ENCODE measurements at regions not wholly inside any gene's neighbourhood (a gene's known extent, or its start where the extent isn't known, plus 50 kb on each side); places are given as distances from the start of the nearest gene placed in this dataset.
"Not testable (repeated sequence)": the region's sequence is repeated elsewhere in the genome, so short reads cannot be mapped to it uniquely, and the experiment has no call there.

GRCh38 chr1:120972863-120973262 lies 83.3 kb downstream of the PPIAL4A start:
- H3K36me3 ChIP-seq (replicated peaks; ENCODE audit: insufficient read depth, low read length); H3K9me2 ChIP-seq (replicated peaks; ENCODE audit: insufficient read depth, low read length); H2AFZ ChIP-seq (ENCODE audit: low read length); H3K4me1 ChIP-seq (ENCODE audit: low read length); H3K27me3 ChIP-seq (replicated peaks; ENCODE audit: insufficient read depth, low read length); H3K9me3 ChIP-seq (replicated peaks; ENCODE audit: insufficient read depth, low read length); H3K4me3 ChIP-seq (ENCODE audit: low read length); H3K4me2 ChIP-seq (ENCODE audit: low read depth, low read length); H4K20me1 ChIP-seq (ENCODE audit: insufficient read depth, low read length); H3K27ac ChIP-seq (ENCODE audit: low read length); H3F3A ChIP-seq (ENCODE audit: insufficient read depth, low read length); H3K79me2 ChIP-seq (ENCODE audit: low read length); H3K9ac ChIP-seq (ENCODE audit: low read length); DNase-seq: not testable (repeated sequence)

- H3K9me2 ChIP-seq (replicated peaks; ENCODE audit: insufficient read depth, low read length); H3K79me2 ChIP-seq (ENCODE audit: low read length); DNase-seq; H3K4me2 ChIP-seq (ENCODE audit: low read depth, low read length); H3K4me3 ChIP-seq (ENCODE audit: low read length); H3K9ac ChIP-seq (ENCODE audit: low read length); H3K4me1 ChIP-seq (ENCODE audit: low read length); H3K9me3 ChIP-seq (replicated peaks; ENCODE audit: insufficient read depth, low read length); H3F3A ChIP-seq (ENCODE audit: insufficient read depth, low read length); H2AFZ ChIP-seq (ENCODE audit: low read length); H3K36me3 ChIP-seq (replicated peaks; ENCODE audit: insufficient read depth, low read length); H4K20me1 ChIP-seq (ENCODE audit: insufficient read depth, low read length); H3K27ac ChIP-seq (ENCODE audit: low read length); H3K27me3 ChIP-seq (replicated peaks; ENCODE audit: insufficient read depth, low read length): not testable (repeated sequence)
These were observed 84.3 kb downstream of the PPIAL4A start for GRCh38 chr1:120973836-120974235.

- not testable (repeated sequence) for H4K20me1 ChIP-seq (ENCODE audit: insufficient read depth, low read length); H3K9me2 ChIP-seq (replicated peaks; ENCODE audit: insufficient read depth, low read length); H3K4me2 ChIP-seq (ENCODE audit: low read depth, low read length); H3K4me1 ChIP-seq (ENCODE audit: low read length); H2AFZ ChIP-seq (ENCODE audit: low read length); H3K27ac ChIP-seq (ENCODE audit: low read length); H3K9me3 ChIP-seq (replicated peaks; ENCODE audit: insufficient read depth, low read length); H3K9ac ChIP-seq (ENCODE audit: low read length); H3K36me3 ChIP-seq (replicated peaks; ENCODE audit: insufficient read depth, low read length); H3F3A ChIP-seq (ENCODE audit: insufficient read depth, low read length); H3K27me3 ChIP-seq (replicated peaks; ENCODE audit: insufficient read depth, low read length); H3K79me2 ChIP-seq (ENCODE audit: low read length); DNase-seq; H3K4me3 ChIP-seq (ENCODE audit: low read length)
These were observed 87.7 kb downstream of the PPIAL4A start for GRCh38 chr1:120977279-120977678.

- not testable (repeated sequence) for H3K9me3 ChIP-seq (replicated peaks; ENCODE audit: insufficient read depth, low read length); H3K9ac ChIP-seq (ENCODE audit: low read length); H3K9me2 ChIP-seq (replicated peaks; ENCODE audit: insufficient read depth, low read length); H3K4me3 ChIP-seq (ENCODE audit: low read length); H3K4me2 ChIP-seq (ENCODE audit: low read depth, low read length); H4K20me1 ChIP-seq (ENCODE audit: insufficient read depth, low read length); H3K36me3 ChIP-seq (replicated peaks; ENCODE audit: insufficient read depth, low read length); H2AFZ ChIP-seq (ENCODE audit: low read length); H3K27ac ChIP-seq (ENCODE audit: low read length); H3K4me1 ChIP-seq (ENCODE audit: low read length); H3K79me2 ChIP-seq (ENCODE audit: low read length); H3K27me3 ChIP-seq (replicated peaks; ENCODE audit: insufficient read depth, low read length); H3F3A ChIP-seq (ENCODE audit: insufficient read depth, low read length); DNase-seq
These were observed 92.0 kb downstream of the PPIAL4A start for GRCh38 chr1:120981489-120982094.

GRCh38 chr1:120994614-120995013 lies 105.0 kb downstream of the PPIAL4A start:
- H3K9me2 ChIP-seq (replicated peaks; ENCODE audit: insufficient read depth, low read length); H3K27ac ChIP-seq (ENCODE audit: low read length); H2AFZ ChIP-seq (ENCODE audit: low read length); H3K9me3 ChIP-seq (replicated peaks; ENCODE audit: insufficient read depth, low read length); H4K20me1 ChIP-seq (ENCODE audit: insufficient read depth, low read length); H3K4me2 ChIP-seq (ENCODE audit: low read depth, low read length); H3K79me2 ChIP-seq (ENCODE audit: low read length); H3K4me1 ChIP-seq (ENCODE audit: low read length); H3K36me3 ChIP-seq (replicated peaks; ENCODE audit: insufficient read depth, low read length); H3K27me3 ChIP-seq (replicated peaks; ENCODE audit: insufficient read depth, low read length); H3F3A ChIP-seq (ENCODE audit: insufficient read depth, low read length); DNase-seq; H3K9ac ChIP-seq (ENCODE audit: low read length); H3K4me3 ChIP-seq (ENCODE audit: low read length): not testable (repeated sequence)

GRCh38 chr1:120995025-120995424 lies 105.5 kb downstream of the PPIAL4A start:
- DNase-seq; H3K4me2 ChIP-seq (ENCODE audit: low read depth, low read length); H3K27me3 ChIP-seq (replicated peaks; ENCODE audit: insufficient read depth, low read length): not testable (repeated sequence)

GRCh38 chr1:121001090-121001726 lies 111.6 kb downstream of the PPIAL4A start:
- not testable (repeated sequence) for H3F3A ChIP-seq (ENCODE audit: insufficient read depth, low read length); H3K4me1 ChIP-seq (ENCODE audit: low read length); H3K9me3 ChIP-seq (replicated peaks; ENCODE audit: insufficient read depth, low read length); H3K9ac ChIP-seq (ENCODE audit: low read length); H3K27me3 ChIP-seq (replicated peaks; ENCODE audit: insufficient read depth, low read length); H4K20me1 ChIP-seq (ENCODE audit: insufficient read depth, low read length); H3K27ac ChIP-seq (ENCODE audit: low read length); H3K79me2 ChIP-seq (ENCODE audit: low read length); DNase-seq; H3K9me2 ChIP-seq (replicated peaks; ENCODE audit: insufficient read depth, low read length); H3K4me3 ChIP-seq (ENCODE audit: low read length); H3K36me3 ChIP-seq (replicated peaks; ENCODE audit: insufficient read depth, low read length); H2AFZ ChIP-seq (ENCODE audit: low read length); H3K4me2 ChIP-seq (ENCODE audit: low read depth, low read length)

More at GRCh38 chr1:120995025-120995424, 105.5 kb downstream of the PPIAL4A start:
- not testable (repeated sequence) for H3K9me3 ChIP-seq (replicated peaks; ENCODE audit: insufficient read depth, low read length); H2AFZ ChIP-seq (ENCODE audit: low read length); H3K9ac ChIP-seq (ENCODE audit: low read length); H3K36me3 ChIP-seq (replicated peaks; ENCODE audit: insufficient read depth, low read length); H3K79me2 ChIP-seq (ENCODE audit: low read length); H3F3A ChIP-seq (ENCODE audit: insufficient read depth, low read length); H3K4me1 ChIP-seq (ENCODE audit: low read length); H3K4me3 ChIP-seq (ENCODE audit: low read length); H3K27ac ChIP-seq (ENCODE audit: low read length); H3K9me2 ChIP-seq (replicated peaks; ENCODE audit: insufficient read depth, low read length); H4K20me1 ChIP-seq (ENCODE audit: insufficient read depth, low read length)

GRCh38 chr1:121003230-121003629 lies 113.7 kb downstream of the PPIAL4A start:
- not testable (repeated sequence) for H4K20me1 ChIP-seq (ENCODE audit: insufficient read depth, low read length)

More at GRCh38 chr1:121003230-121003629, 113.7 kb downstream of the PPIAL4A start:
- not testable (repeated sequence) for H3F3A ChIP-seq (ENCODE audit: insufficient read depth, low read length); H3K4me3 ChIP-seq (ENCODE audit: low read length); H3K27me3 ChIP-seq (replicated peaks; ENCODE audit: insufficient read depth, low read length); H3K4me2 ChIP-seq (ENCODE audit: low read depth, low read length); H3K4me1 ChIP-seq (ENCODE audit: low read length); H2AFZ ChIP-seq (ENCODE audit: low read length); H3K27ac ChIP-seq (ENCODE audit: low read length); DNase-seq; H3K36me3 ChIP-seq (replicated peaks; ENCODE audit: insufficient read depth, low read length); H3K9me2 ChIP-seq (replicated peaks; ENCODE audit: insufficient read depth, low read length); H3K79me2 ChIP-seq (ENCODE audit: low read length); H3K9ac ChIP-seq (ENCODE audit: low read length); H3K9me3 ChIP-seq (replicated peaks; ENCODE audit: insufficient read depth, low read length)

Data from MM.1S (cell line).